HG02610 (cell line): ENCODE measurements at regions not wholly inside any gene's neighbourhood (a gene's known extent, or its start where the extent isn't known, plus 50 kb on each side); places are given as distances from the start of the nearest gene placed in this dataset.

Source experiments
- ATAC-seq: cut with Tn5 transposase; IDR thresholded peaks from one replicate; pipeline ENCODE4 v1.9.1; 2021; ENCODE audit warnings: mild to moderate bottlenecking, moderate library complexity; ENCODE audit not compliant: unreplicated experiment

DNA sequence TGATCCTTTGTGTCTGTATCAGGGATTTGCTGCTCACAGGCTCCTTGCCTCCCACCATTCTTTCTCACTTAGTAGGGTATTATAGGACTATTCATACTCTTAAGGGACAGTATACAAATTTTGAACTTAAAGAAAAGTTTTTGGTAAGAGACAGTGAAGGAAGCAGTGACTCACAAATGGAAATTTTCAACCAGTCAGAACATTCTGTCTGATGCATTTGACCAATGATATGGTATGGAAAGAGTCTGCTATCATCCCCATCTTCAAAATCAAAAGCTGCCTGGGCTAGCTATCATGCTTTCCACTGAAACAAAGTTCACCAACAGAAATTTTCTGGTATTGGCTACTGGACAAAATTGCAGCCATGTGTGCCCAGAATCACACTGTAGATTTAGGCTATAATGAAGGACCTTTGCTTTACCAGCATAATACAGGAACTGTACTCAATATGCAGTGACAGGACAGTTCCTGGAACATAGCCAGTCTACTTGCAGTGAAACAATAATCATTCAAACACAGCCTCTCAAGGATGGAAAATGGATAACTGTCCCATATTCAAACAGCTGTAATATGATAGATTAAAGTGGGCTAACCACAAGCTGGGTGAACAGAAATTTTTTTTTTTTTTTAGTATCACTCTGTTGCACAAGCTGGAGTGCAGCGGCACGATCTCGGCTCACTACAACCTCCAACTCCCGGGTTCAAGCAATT, 109.0 kb upstream of the ACSL4 start:
- ATAC-seq, result no peak

DNA sequence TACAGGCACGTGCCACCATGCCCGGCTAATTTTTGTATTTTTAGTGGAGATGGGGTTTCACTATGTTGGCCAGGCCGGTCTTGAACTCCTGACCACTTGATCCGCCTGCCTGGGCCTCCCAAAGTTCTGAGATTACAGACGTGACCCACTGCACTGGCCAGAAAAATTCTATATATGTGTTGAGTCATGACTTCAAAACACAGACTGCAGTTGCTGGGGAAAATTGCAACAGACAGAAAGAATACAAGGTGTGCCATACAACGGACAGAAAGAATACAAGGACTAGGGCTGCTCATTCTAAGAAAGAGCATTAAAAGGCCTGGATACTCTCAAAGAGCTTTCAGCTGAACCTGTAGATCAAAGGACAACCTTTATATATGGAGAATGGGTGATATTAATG, 109.6 kb upstream of the ACSL4 start:
- no peak for ATAC-seq

DNA sequence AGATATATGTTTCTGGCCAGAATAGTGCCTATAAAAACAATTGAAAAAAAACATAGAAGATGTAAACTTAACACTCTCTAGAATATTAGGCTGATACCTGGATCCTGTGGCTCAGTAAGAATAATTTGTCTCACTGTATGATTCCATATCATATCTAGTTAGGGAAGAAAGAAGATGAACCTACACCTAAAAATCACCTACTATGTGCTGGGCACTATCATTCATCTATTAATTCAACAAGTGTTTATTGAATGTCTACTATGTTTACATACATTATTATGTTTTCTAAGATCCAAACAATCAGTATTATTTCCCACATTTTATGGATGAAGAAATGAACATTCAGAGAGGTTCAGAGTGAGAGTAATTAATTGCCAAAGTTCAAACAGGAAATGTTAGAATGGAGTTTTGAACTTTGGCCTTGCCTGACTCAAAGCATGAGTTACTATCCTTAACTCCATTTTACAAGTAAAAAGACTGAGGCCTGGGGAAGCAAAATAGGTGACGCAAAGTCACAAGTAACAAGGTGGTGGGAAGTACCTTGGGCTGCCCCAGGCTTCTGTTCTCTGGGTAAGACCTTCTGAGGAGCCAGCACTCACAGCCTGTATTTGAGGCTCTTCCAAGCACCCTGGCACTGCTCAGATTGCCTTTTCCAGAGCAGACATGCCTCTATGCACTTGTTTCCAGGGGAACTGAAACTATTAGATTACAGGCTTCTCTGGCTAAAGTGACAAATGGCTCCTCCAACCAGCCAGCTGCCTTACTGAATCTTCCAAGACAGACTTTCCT, 111.1 kb upstream of the ACSL4 start:
- peak; percentile 58 for ATAC-seq

DNA sequence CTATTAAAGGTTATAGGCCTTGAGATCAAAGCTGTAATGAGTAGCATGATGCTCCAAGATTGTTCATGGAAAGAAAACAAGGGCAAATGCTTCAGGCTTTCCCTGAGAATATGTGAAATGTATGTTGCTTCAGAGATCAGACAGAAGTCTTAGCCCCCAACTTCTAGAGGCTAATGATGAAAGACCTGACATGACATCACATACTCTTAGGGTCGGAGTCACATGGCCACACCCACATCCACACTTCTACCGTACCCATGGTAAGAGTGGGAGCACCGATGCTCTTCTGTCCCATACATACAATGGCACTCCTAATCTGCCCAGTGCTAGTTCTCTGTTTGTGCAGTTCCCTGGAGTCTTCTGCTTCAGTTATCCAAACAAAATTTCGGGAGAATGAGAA, 111.9 kb upstream of the ACSL4 start:
- ATAC-seq, result no peak

DNA sequence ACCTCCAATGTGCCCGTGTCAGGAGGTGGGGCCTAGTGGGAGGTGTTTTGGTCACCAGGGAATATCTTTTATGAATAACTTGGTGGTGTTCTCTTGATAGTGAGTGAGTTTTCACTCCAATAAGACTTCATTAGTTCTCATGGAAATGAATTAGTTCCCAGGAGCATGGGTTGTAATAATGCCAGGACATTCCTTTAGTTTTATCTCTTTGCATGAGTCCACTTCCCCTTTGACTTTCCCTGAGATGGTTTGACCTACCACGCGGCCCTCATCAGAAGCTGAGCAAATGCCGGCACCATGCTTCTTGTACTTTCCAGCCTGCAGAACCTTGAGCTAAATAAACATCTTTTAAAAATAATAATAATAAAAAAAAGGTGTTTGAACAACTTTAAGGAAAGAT, 112.9 kb upstream of the ACSL4 start:
- ATAC-seq, result no peak

DNA sequence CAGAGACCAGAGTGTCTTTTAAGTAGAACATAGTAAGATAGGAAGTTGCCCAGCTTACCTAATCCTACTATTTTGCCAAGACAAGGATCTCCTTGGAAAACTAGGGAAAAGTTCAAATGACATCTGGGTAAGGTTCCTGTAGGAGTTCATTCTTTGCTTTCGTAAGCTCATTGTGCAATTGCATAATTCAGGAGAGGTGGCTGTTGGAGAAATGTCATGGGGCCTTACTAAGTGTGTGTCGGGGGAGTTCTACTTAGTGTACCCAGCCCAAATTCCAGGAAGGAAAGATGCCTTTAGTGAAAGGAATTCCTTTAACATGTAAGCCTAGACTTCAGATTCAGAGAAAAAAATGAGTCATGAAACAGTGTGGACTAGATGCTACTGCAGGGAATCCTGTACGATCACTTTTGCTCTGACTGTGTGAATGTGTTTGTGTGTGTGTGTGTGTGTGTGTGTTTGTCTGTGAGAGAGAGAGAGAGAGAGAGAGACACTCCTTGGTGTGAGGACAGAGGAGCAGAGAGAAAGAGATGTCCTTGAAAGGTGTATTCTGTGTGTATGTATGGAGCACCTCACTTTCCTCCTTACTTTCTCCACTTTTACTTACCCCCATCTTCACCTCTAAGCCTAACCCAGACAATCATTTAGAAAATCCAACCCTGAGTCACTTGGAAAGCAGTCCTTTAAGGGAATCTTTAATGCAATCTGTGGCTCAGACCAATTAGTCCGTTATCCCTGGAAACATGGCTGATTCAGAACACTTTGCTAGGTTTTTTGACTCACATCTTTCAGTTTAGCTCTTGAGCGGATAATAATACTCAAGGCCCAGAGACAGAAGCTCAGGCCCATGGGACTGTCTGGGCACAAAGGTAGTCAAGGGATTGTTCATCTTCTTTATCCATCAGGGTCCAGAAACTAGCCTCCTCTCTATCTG, 114.5 kb upstream of the ACSL4 start:
- ATAC-seq, result no peak

DNA sequence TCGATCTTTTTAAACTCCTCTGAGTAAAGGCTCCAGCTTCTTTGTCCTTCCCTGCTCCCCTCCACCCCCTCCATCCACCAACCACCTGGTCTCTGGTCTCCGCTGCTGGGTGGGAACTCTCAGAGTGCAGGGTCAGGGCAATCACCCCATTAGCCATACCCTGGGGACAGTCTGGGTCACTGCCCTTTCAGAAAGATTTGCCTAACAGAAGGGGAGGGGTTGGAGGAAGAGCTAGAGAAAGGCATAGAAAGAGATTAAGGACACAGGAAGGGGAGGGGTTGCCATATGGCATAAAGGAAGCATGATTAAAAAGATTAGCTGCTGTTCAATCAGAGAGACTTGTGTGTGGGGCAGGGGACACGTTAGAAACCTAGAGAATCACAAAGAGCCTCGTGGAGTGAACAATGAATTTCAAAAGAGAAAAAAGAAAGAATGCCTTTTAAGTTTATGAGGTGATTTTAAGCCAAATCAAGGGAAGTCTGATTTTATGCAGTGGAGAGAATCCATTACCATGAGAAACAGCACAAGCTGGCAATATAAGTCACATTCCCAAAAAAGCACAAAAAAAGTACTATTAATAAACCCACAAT, 115.5 kb upstream of the ACSL4 start:
- ATAC-seq, result peak; percentile 73

DNA sequence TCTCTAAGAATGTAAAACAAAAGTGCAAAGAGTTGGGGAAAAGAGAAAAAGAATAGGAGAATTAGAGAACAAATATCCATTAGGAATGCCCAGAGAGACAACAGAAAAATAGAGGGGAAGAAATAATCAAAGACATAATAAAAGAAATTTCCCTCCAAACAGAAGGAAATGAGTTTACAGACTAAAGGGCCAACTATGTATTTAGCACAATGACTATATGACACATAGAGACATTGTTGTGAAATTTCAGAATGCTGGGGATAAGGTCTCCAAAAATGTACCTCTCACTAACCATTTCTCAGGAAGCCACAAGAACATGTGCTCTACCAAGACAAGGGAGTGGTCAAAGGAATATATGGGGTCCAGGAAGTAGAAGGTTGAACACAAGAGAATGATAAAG, 121.0 kb upstream of the ACSL4 start:
- ATAC-seq, result no peak

DNA sequence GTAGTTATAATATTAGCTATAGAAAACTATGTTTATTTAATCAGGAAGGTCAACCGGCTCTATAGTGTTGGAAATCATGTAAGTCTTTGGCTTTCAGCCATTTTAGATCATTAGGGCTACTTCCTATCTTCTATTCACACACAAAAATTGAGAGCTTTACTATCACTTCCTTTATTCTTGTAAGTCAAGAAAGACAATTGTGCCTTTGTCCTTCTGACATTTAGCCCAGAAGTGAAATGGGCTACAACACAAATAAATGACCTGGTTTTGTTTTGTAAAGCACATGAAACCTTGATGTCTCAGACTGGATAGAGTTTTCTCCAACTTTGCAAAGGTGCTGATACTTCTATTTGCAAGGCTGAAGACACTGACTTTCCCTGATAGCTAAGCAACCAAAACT, 122.4 kb upstream of the ACSL4 start:
- no peak for ATAC-seq

DNA sequence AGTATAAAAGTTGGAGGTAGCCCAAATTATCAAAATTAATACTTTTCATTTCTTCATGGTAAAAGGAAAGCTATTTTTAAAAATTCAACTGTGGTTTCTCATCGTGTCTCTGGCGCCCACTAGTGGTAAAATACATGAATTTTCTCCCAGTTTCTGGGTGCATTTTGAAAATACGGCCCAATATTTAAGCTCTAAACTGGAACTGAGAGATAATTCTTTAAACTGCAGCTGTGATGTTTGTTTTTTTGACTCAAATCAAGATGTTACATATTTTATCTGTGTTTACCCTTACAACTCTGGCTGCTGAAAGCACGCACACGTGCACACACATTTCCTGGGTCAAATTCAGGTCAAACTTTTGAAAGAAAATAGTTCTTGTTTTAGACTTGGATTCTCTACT, 123.9 kb upstream of the ACSL4 start:
- no peak for ATAC-seq

DNA sequence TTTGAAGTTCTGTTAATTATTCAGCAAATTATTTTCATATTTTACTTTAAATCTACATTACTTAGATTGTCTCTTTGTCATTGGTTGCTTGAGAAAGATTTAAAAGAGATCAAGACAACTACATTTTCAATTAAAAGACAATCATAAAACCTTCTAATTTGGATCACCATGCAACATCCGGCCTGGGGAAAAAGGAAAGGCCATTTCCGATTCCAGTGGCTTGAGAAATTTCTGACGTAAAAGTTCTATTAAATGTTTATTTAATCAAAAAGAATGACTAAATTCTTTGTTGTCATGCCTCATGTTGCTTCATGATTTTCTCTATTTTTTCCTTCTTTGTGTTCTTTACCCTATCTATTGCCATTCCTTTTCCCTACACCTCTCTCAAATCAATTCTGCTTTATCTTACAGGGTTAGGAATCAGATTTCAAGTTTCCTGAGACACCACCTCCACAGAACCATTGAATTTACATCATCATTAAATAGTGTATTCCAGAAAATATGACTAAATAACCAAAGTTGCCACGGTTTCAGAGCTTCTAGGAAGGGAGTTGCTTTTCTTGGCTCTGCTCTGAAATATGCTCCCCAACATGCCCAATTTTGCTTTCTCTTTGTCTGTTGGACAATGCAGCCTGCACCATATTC, 124.6 kb upstream of the ACSL4 start:
- no peak for ATAC-seq

DNA sequence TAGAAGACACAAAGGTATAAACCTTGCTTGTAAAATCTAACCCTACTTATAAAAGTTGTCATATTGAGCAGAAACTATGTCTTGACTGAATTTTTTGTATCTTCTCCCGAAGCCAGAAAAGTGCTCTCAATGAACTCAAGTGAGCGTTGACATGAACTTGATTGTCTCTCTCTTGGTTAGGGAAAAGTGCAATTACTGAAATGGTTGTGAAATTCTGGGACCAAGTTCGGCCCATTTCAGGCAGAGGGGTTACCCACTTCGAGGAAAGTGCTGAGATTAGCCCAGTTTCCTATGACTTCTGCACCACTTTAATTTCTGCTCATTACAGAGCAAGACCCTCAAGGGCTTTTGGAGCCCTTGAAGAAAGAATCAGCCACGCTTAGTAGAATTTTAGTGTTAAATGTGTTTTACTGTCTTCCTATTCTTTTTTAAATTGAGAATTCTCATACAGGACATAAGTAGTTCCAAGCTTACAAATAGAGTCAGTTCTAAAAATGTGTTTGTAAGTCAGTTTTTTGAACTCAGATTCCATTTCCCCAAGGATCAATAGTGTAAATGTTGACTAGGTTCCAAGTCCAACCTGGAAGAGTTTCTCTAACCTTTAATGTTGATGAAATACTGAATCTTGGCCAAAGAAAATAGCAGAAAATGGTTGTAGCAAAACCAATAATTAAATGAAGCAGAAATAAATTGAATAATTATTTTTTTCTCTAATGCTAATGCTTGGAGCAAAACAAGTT, 125.7 kb upstream of the ACSL4 start:
- no peak for ATAC-seq

DNA sequence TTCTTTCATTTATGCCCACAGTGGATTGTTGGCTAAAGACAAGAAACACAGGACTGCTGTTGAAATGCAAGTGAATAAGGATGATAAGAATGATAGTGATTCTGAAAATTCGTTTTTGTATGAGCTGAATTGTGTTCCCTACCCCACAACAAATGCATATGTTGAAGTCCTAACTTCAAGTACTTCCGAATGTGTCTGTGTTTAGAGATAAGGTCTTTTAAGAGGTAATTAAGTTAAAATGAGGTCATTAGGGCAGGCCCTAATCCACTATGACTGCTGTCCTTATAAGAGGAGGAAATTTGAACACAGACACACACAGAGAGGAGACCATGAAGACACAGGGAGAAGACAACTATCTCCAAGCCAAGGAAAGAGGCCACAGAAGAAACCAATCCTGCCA, 126.6 kb upstream of the ACSL4 start:
- ATAC-seq, result no peak

DNA sequence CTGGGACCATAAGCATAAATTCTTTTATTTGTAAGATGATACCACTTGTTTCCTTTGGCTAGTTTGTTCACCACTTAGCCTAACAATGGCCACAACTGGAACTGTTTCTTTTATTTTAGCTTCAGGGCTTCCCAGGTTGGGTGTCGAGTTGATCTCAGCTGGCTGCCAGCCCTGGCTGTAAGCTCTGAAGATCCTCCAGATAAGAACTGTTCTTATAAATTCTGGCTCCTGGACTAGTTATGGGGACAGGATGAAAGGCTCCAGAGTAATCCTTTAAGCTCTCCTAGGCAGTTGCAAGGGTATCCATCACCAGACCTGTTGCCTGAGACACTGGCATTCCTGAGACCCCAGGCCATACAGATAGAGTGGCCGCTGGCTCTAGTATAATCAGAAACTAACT, 129.4 kb upstream of the ACSL4 start:
- no peak for ATAC-seq

DNA sequence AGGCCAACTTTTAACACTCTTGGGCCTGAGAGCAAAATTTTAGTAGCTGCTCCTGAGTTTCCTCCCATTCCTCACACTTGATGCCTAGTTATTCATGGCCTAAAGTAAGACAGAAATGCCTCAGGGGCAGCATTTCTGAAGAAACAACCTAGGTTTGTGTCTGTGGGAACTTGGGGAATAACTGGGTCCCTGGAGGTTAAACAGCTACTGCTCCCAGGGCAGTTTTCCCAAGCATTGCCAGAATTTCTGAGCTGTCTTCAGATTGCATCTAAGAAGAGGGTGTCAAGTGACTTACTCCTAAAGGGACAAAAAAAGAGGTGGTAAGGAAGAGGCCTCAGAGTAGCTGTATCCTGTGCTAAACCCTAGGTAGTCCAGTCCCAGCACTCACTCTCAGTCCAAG, 130.8 kb upstream of the ACSL4 start:
- no peak for ATAC-seq

DNA sequence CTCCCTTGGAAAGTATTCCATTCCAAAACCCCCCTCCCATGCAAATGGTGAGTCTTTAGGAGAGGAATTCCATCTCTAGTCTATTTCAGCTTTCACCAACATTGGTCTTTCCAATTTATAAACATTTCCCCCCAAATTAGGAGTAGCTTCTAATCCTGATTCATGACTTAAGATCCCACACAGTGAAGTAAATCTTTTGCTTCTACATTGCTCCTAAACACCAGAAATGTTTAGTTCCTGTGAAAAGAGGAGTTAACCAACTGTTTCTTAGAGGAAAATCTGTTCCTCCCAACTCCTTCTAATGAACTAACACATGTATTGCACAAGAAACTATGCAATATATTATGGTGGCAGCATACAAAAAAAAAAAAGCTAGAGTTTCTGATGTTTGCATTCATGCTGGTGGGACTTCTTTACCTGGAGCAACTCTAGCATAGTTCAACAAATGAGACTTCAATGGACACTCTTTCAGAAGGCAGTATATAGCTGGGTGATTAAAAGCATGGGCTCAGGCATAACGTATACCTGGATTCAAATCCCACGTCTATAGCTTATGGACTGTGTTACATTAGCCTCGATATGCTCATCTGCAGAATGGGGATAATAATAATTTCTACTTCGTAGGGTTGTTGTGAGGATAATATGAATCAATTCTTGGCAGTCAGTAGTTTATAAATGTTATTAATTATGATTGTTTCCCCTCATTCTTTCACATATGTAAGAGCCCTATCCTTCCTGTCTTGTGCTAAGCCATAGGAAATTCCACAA, 131.6 kb upstream of the TMEM164 start:
- ATAC-seq, result no peak

DNA sequence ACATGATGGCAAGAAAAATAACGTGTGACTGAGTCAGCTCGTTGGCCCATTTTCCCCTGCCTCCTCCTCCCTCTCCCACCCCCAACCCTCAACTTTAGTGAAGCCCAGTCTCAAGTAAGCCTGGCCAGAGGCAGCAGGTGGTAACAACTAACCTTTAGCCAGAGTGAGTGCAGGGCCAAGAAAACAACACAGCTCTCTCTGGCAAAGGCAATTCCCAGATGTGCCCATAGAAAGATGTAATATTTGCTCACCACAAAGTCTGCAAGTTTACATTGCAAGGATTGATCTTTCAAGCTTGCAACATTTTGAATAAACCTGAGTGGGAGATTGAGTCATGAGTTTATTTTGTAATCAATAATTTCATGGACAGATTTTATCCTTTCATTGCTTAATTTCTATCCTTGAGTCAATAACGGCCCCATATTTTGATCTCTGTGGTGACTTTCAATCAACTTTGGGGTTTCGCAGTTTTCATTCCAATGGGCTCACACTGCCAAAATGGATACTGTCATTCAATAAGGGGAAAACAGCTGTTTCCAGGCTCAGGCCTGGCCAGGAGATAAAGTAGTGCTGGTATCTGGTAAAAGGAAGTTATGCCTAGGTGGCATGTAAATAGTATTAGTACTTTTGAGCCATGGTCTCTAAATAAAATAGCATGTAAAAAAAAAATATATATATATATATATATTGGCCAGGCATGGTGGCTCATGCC, 130.7 kb upstream of the TMEM164 start:
- no peak for ATAC-seq

DNA sequence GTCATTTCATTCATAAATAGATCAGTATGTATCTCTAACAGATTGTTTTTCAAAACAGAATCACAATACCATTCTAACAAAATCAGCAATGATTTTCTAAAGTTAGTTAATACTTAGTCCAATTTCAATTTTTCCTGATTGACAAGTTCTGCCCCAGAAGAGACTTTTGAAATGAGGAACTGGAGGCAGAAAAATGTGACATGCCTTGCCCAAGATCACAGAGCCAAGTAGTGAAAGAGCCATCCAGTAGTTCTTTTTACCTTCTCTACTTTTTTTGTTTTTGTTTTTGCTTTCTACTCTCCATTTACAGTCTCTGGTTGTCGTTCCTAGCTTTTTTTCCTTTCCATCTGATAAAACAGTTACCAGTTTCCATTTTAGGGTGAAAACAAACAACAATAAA, 129.3 kb upstream of the TMEM164 start:
- no peak for ATAC-seq

DNA sequence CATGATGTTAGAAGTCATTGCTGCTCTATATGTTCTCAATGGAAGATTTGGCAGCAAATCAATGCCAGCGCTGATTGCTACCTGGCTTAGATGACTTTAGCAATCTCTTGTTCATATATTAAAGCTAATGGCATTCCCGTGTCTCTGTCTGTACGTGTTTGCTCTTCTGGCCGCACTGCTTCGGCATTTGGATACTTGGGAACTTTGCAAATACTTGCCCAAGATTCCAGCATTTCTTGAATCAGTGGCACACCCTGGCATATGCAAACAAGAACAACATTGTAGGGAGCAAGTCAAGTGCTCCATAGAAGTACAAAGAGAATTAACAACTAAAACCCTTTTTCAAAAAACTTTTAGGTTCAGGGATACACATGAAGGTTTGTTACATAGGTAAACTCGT, 128.9 kb upstream of the TMEM164 start:
- no peak for ATAC-seq
